ENCODE measurements at regions not wholly inside any gene's neighbourhood (a gene's known extent, or its start where the extent isn't known, plus 50 kb on each side); places are given as distances from the start of the nearest gene placed in this dataset.
"Not testable (repeated sequence)": the region's sequence is repeated elsewhere in the genome, so short reads cannot be mapped to it uniquely, and the experiment has no call there.

- no peak for DNase-seq (ENCODE audit: low read depth)
- no peak for TF ChIP-seq CTCF (conservative IDR thresholded peaks at IDR 0.05; ENCODE audit: control insufficient read depth, insufficient read depth, low read depth, low read length)
- no peak overlapping the region for H3K4me3 ChIP-seq (ENCODE audit: control insufficient read depth, low read depth, low read length)
These were observed 326.7 kb upstream of the ZNF608 start for GRCh38 chr5:125073090-125073489.

GRCh38 chr5:125075567-125075966, 329.1 kb upstream of the ZNF608 start:
- TF ChIP-seq CTCF (conservative IDR thresholded peaks at IDR 0.05; ENCODE audit: control insufficient read depth, insufficient read depth, low read depth, low read length), result no peak
- DNase-seq (ENCODE audit: low read depth), result no peak

GRCh38 chr5:125079028-125079427, 332.6 kb upstream of the ZNF608 start:
- not testable (repeated sequence) for H3K4me3 ChIP-seq (ENCODE audit: control insufficient read depth, low read depth, low read length); DNase-seq (ENCODE audit: low read depth)

More at GRCh38 chr5:125075567-125075966, 329.1 kb upstream of the ZNF608 start:
- H3K4me3 ChIP-seq (ENCODE audit: control insufficient read depth, low read depth, low read length), result no peak overlapping the region

GRCh38 chr5:125081101-125081500, 334.7 kb upstream of the ZNF608 start:
- peak; percentile 51 for DNase-seq (ENCODE audit: low read depth)
- H3K4me3 ChIP-seq (ENCODE audit: control insufficient read depth, low read depth, low read length), result no peak overlapping the region
- TF ChIP-seq CTCF (conservative IDR thresholded peaks at IDR 0.05; ENCODE audit: control insufficient read depth, insufficient read depth, low read depth, low read length), result no peak

- DNase-seq (ENCODE audit: low read depth), result peak; percentile 97
- no peak for TF ChIP-seq CTCF (conservative IDR thresholded peaks at IDR 0.05; ENCODE audit: control insufficient read depth, insufficient read depth, low read depth, low read length)
- no peak overlapping the region for H3K4me3 ChIP-seq (ENCODE audit: control insufficient read depth, low read depth, low read length)
These were observed 337.5 kb upstream of the ZNF608 start for GRCh38 chr5:125083981-125084380.

- no peak overlapping the region for H3K4me3 ChIP-seq (ENCODE audit: control insufficient read depth, low read depth, low read length)
- DNase-seq (ENCODE audit: low read depth), result peak; percentile 29
- no peak for TF ChIP-seq CTCF (conservative IDR thresholded peaks at IDR 0.05; ENCODE audit: control insufficient read depth, insufficient read depth, low read depth, low read length)
These were observed 339.5 kb upstream of the ZNF608 start for GRCh38 chr5:125085797-125086505.

- no peak overlapping the region for H3K4me3 ChIP-seq (ENCODE audit: control insufficient read depth, low read depth, low read length)
- TF ChIP-seq CTCF (conservative IDR thresholded peaks at IDR 0.05; ENCODE audit: control insufficient read depth, insufficient read depth, low read depth, low read length), result no peak
- no peak for DNase-seq (ENCODE audit: low read depth)
These were observed 342.2 kb upstream of the ZNF608 start for GRCh38 chr5:125088522-125089105.

- not testable (repeated sequence) for DNase-seq (ENCODE audit: low read depth); H3K4me3 ChIP-seq (ENCODE audit: control insufficient read depth, low read depth, low read length)
These were observed 345.7 kb upstream of the ZNF608 start for GRCh38 chr5:125092138-125092537.

Data from fibroblast of mammary gland (primary cell).